Endodermal cell (in vitro differentiated cells): ENCODE measurements at regions not wholly inside any gene's neighbourhood (a gene's known extent, or its start where the extent isn't known, plus 50 kb on each side); places are given as distances from the start of the nearest gene placed in this dataset.

Experiments used
- DNase-seq: peaks from one replicate; pipeline ENCODE4 v3.0.0-alpha.2; 2017
- H3K27ac ChIP-seq: 2 replicates; pipeline ENCODE4 v1.5.1; 2013; ENCODE audit warnings: mild to moderate bottlenecking, low read depth, low read length, moderate library complexity
- H3K27me3 ChIP-seq: 2 replicates; pipeline ENCODE4 v1.6.1; 2013; ENCODE audit warnings: mild to moderate bottlenecking, low read length, moderate library complexity; ENCODE audit not compliant: insufficient read depth, control insufficient read depth, poor library complexity, severe bottlenecking
- H3K36me3 ChIP-seq: 2 replicates; pipeline ENCODE4 v1.7.0; 2013; ENCODE audit warnings: mild to moderate bottlenecking, low read length, moderate library complexity; ENCODE audit not compliant: control insufficient read depth, insufficient read depth
- H3K4me1 ChIP-seq: one replicate; pipeline ENCODE4 v1.7.0; 2013; ENCODE audit warnings: low read length; ENCODE audit not compliant: control insufficient read depth, insufficient read depth
- H3K4me3 ChIP-seq: 2 replicates; pipeline ENCODE4 v1.5.1; 2013; ENCODE audit warnings: mild to moderate bottlenecking, low read length, moderate library complexity
- H3K9ac ChIP-seq: 2 replicates; pipeline ENCODE4 v1.6.1; 2013; ENCODE audit warnings: mild to moderate bottlenecking, low read length, moderate library complexity; ENCODE audit not compliant: poor library complexity, severe bottlenecking; ENCODE audit errors: extremely low read depth
- H3K9me3 ChIP-seq: 2 replicates; pipeline ENCODE4 v1.6.1; 2013; ENCODE audit warnings: mild to moderate bottlenecking, low read length, moderate library complexity; ENCODE audit not compliant: control insufficient read depth
- H3K27ac Mint-ChIP-seq: 2 replicates; pipeline ENCODE4 v1.8.0; 2020; ENCODE audit warnings: mixed read lengths
- H3K27me3 Mint-ChIP-seq: 2 replicates; pipeline ENCODE4 v1.8.0; 2021; ENCODE audit warnings: mild to moderate bottlenecking, mixed read lengths; ENCODE audit not compliant: insufficient read depth
- H3K36me3 Mint-ChIP-seq: 2 replicates; pipeline ENCODE4 v1.8.0; 2020; ENCODE audit warnings: low read depth, mixed read lengths
- H3K4me1 Mint-ChIP-seq: 2 replicates; pipeline ENCODE4 v1.8.0; 2020; ENCODE audit warnings: mixed read lengths
- H3K4me3 Mint-ChIP-seq: 2 replicates; pipeline ENCODE4 v1.8.0; 2020; ENCODE audit warnings: mild to moderate bottlenecking, moderate library complexity, mixed read lengths
- H3K9me3 Mint-ChIP-seq: 2 replicates; pipeline ENCODE4 v1.8.0; 2020; ENCODE audit warnings: mild to moderate bottlenecking, mixed read lengths
- CTCF ChIP-seq: fragments of 200-600 bp; sonication (generic); conservative IDR thresholded peaks from 2 replicates; pipeline ENCODE4 v1.5.0; 2021; ENCODE audit warnings: antibody characterized with exemption, mild to moderate bottlenecking
- WGBS, 2 experiments: methylation state at CpG; one replicate each; pipeline versions ENCODE4 v1.1.5 to v1.1.7; 2013; ENCODE audit warnings: missing lambda C conversion rate in 2 of 2, mixed read lengths in 1 of 2; ENCODE audit not compliant: insufficient coverage in 1 of 2, insufficient read length in 1 of 2; 5-methylcytosine and 5-hydroxymethylcytosine counted together

GRCh38 chr3:27900316-27900715, 178.2 kb upstream of the EOMES start:
- no peak overlapping the region for H3K27ac ChIP-seq
- TF ChIP-seq CTCF: no peak
- no peak overlapping the region for H3K9ac ChIP-seq
- Mint-ChIP-seq H3K36me3 (no peaks in the 10 kb centered on the region), H3K4me3 (no peak overlapping the region), H3K4me1 (no peaks in the 10 kb centered on the region), H3K27ac (no peak overlapping the region), H3K27me3 (no peaks in the 10 kb centered on the region), H3K9me3 (peaks cover 1% of the 10 kb centered on the region)
- DNase-seq: no peak
- H3K4me3 ChIP-seq: no peak overlapping the region
- H3K36me3 ChIP-seq: no peaks in the 10 kb centered on the region
- no peaks in the 10 kb centered on the region for H3K4me1 ChIP-seq
- no peaks in the 10 kb centered on the region for H3K9me3 ChIP-seq
- 94% methylated on average over 2 of the region's 2 CpGs; no CpG with 5 or more reads in 1 of the 2 experiments for WGBS, 2 experiments
- no peaks in the 10 kb centered on the region for H3K27me3 ChIP-seq

GRCh38 chr3:27903446-27903845, 181.3 kb upstream of the EOMES start:
- Mint-ChIP-seq H3K27ac (no peak overlapping the region), H3K27me3 (no peaks in the 10 kb centered on the region), H3K4me1 (peaks cover 17% of the 10 kb centered on the region), H3K36me3 (no peaks in the 10 kb centered on the region), H3K9me3 (no peaks in the 10 kb centered on the region), H3K4me3 (no peak overlapping the region)
- Histone ChIP-seq H3K27me3 (no peaks in the 10 kb centered on the region), H3K27ac (no peak overlapping the region), H3K4me3 (no peak overlapping the region), H3K36me3 (no peaks in the 10 kb centered on the region), H3K4me1 (no peaks in the 10 kb centered on the region), H3K9me3 (no peaks in the 10 kb centered on the region), H3K9ac (no peak overlapping the region)
- TF ChIP-seq CTCF: no peak
- 100% methylated on average over 3 of the region's 3 CpGs; no CpG with 5 or more reads in 1 of the 2 experiments for WGBS, 2 experiments
- DNase-seq: no peak

GRCh38 chr3:27905625-27906024, 183.5 kb upstream of the EOMES start:
- Histone ChIP-seq H3K4me3 (no peak overlapping the region), H3K36me3 (no peaks in the 10 kb centered on the region), H3K9ac (no peak overlapping the region), H3K27ac (no peak overlapping the region), H3K4me1 (no peaks in the 10 kb centered on the region), H3K9me3 (no peaks in the 10 kb centered on the region), H3K27me3 (no peaks in the 10 kb centered on the region)
- WGBS, 2 experiments: 90 to 91% methylated on average over 1 to 2 of the region's 2 CpGs
- DNase-seq: peak; percentile 55
- Mint-ChIP-seq H3K4me1 (peaks cover 22% of the 10 kb centered on the region), H3K4me3 (no peak overlapping the region), H3K27me3 (no peaks in the 10 kb centered on the region), H3K36me3 (no peaks in the 10 kb centered on the region), H3K9me3 (no peaks in the 10 kb centered on the region), H3K27ac (no peak overlapping the region)
- TF ChIP-seq CTCF: no peak
